Activated T-cell treated with anti-CD3 and anti-CD28 coated beads for 4 hours (primary cell): ENCODE measurements at regions not wholly inside any gene's neighbourhood (a gene's known extent, or its start where the extent isn't known, plus 50 kb on each side); places are given as distances from the start of the nearest gene placed in this dataset.
"Not testable (repeated sequence)": the region's sequence is repeated elsewhere in the genome, so short reads cannot be mapped to it uniquely, and the experiment has no call there.

Experiments
- DNase-seq: peaks from one replicate; pipeline ENCODE4 v3.0.0-alpha.2; 2020

DNA sequence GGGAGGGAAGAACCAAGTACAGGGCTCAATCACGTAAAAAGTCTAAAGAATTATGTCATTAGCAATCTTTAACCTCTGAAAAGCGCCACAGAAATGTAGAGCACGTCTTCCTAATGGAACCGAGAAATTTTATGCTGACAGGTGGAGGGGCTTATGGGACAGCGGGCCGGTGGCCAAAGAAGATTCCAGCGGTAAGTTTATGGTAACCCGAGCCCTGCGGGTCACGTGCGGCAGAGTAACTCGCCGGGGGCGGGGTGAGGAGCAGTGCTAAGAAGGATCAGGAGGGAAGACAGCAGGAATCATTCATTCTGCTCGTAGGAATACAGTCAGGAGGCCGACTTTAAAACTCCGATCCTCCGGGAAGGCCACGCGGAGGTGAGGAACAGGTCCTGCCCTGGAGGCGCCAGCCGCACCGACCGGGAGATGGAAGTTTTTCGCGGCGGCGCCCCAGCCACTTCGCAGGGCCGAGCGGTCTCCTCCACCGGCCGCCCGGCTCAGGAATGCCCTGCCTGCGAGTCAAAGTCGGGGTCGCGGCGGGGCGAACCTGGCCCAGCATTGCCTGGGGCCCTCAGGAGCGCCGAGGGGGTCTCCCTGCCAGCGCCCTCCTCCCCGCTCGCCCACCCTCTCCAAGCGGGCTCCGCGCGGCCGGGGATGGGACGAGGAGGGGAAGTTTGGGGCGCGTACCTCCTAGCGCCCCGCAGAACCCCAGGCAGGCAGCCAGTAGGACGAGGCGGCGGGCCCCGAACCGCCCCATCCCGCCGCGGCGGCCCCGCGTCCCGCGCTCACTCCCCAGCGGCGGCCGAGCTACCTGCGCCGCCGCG, 101.8 kb downstream of the ESM1 start:
- DNase-seq: no peak

DNA sequence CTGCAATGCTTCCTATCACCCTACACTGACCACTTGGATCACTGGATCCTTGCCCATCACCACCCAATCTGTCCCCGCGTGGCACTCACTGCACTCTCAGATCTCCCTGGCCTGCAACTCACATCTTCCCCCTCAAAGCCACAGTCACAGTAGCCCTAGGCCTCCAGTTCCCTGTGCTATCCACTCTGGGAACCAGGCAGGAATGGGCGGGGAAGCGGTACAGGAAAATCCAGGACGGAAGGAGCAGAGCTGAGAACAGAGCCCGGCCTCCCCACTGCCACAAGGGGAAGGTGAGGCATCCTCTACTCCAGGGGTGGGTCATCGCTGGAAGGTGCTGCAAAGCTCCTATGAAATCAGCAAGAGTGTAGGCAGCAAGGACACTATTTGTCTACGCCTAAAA, 102.6 kb downstream of the ESM1 start:
- DNase-seq: no peak

DNA sequence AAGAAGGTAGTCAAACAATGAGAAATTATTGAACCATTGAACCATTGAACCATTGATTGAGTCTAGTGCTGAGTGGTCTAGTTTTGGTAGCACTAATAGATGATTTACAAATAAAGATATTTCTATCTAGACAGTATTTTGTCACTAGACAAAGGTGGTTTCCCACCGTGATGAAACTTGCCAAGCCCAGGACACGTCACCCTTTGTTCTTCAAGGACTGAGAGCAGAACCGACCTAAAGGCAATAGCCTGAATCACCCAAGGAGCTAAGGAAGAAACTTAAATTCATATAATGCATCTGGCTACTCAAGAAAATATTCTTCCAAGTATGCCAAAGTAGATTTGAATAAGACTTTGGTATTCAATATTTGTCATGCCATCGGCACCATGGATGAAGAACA, 103.3 kb downstream of the ESM1 start:
- no peak for DNase-seq

DNA sequence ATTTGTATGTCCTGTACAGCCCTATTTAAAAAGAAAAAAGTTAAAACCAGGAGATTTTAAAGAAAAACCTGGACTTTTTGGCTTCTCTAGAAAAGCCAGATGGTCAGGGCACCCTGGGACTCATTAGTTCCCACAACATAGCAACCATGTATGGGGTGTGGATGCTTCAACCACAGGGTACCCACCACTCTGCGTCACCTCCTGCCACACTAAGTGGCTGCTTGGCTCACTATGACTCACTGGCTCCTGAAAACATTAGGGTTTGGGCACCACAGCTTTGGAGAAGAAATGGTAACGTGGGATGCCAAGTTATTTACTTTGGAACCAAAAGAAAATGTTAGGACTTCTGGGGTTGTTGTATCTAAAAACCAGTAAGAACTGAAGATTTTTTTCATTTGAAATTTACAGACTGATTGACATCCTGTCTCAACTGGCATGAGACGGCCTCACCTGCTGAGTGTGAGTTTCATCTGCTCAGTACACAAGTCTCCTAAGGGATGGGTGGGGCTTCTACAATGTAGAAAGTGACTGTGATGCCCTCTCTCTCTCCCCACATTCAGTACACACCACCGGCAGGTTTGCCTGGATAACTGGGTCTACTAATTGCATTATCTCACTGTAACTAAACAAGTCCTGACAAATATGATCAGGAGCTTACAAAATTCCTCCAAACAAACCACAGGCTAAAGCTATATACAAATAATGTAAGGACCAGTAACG, 103.9 kb downstream of the ESM1 start:
- DNase-seq: no peak

DNA sequence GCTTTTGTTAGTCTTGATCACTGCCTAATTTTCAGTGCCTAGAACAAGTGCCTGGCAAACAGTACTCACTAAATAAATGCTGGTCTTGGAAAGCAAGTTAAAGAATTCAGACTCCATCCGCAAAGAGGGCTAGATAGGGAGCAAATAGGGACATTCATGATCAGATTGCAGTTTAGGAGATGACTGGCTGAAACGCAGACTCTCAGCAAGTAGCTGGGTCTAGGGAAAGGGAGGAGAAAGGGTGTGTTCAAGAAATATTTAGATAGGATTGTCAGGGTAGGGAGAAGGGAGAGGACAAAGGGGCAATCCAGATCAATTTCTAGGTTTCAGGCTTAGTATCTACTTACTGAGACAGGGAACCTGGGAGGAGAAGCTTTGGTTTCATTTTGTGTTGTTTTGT, 108.4 kb downstream of the ESM1 start:
- DNase-seq: no peak

DNA sequence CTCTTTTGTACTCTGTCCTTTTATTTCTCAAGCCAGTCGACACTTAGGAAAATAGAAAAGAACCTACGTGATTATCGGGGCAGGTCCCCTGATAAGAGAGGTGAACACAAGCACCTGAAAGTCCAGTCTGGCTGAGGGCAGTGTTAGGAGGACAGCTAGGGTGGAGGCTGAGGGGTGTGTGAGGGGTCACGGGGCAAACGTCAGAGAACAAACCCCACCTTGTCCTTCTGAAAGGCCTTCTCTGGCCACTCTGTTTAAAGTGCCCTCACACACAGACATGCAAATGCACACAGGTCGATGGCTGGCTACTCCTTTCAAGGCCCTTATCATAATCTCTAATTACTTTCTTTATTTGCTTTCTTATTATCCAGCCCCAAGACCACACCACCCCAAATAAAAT, 108.8 kb downstream of the ESM1 start:
- no peak for DNase-seq

DNA sequence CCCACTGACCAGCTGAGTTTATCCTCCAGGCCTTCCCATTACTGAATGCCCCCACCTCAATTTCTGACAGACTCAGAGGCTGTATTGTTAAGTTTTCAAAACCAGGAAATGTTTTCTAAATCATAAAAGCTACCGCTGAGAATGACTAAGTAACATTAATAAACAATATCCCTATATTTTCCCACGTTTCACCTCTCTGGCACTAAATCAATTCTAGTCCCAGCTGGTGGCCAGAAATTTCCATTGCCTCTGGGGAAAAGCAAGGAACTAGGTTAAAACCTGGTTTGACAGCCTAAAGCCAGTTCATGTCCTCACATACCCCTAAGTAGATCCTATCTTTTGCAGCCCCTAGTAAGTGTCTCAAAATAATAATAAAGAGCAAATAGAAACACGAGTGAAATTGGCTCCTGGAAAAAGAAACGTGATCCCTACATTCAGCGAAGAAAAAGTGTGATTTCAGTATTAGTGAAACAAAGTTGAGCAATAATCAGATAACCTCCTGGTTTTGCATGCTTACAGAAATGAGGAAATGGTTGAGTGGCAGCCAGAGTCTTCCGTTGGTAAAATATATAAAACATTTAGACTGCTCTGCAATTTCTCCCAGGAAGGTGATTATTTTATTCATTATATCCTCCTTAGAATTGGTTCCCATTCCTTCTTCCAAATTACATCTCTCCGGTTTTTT, 110.9 kb downstream of the ESM1 start:
- DNase-seq: no peak

DNA sequence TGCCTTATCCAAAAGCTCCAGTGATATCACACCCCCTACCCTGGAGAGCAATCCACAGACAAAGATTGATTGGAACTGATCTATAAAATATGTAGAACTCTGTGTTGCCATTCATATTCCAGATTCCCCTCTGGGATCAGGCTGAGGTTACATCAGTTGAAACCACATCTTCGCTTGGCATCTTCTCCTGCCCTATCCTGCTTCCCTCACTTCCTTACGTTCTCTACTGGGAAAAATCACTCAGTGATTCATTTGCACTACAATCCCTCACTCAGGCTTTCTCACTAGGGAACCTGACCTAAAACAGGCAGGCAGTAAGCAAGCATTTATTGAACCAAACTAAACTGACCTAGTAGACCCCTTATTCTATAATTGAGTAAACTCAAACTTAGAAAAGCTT, 111.7 kb downstream of the ESM1 start:
- DNase-seq: no peak

DNA sequence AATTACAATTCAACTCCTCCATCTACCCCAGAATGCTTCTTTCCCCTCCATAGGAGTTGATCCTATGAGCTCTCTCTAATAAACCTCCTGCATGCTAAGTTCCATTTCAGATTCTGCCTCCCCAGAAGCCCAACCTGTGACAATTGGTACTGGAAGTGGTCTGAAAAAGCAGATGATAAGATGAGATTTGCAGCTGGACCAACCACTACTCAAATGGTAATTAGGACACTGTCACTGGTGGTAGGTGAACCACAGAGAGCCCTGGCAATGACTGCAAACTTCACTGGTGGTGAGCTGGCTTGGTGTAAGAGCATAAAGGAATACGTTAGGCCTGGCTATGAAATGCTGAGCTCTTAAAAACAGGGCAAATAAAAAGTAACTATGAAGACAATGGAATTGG, 112.6 kb downstream of the ESM1 start:
- no peak for DNase-seq

DNA sequence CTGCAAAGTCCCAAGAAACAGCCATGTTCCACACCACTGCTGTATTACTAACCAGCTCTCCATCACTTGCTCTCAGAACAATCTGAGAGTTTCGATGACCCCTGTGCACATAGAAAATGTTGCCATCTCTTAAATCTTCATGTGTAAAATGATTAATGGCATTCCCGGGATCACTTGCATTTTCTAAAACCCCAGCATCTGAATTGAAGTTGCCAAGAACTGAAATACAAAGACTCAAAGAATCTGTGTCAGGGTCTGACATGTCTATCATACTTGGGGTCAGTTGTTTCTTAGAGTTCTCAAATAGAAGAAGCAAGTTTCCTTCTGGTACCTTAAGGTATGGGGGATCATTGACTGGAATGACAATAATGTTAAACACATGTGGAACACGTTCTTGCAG, 115.1 kb downstream of the ESM1 start:
- no peak for DNase-seq

DNA sequence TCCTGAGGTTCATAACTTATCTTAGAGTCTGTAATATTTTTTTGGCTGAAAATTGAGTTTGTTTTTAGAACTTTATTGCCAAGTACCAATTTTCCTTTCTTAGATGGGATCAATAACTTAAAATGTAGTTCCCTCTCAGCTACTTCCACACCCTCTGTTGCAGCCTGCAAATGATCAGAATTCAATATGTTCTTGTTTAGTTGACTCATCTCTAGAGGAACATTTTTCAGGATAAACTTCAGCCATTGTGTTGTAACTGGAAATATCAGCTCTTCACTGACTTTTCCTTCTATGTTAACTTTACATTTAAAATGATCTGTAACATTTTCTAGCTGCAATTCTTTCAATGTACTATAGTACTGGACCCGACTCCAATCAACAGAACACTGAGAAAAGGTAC, 115.7 kb downstream of the ESM1 start:
- DNase-seq: no peak

DNA sequence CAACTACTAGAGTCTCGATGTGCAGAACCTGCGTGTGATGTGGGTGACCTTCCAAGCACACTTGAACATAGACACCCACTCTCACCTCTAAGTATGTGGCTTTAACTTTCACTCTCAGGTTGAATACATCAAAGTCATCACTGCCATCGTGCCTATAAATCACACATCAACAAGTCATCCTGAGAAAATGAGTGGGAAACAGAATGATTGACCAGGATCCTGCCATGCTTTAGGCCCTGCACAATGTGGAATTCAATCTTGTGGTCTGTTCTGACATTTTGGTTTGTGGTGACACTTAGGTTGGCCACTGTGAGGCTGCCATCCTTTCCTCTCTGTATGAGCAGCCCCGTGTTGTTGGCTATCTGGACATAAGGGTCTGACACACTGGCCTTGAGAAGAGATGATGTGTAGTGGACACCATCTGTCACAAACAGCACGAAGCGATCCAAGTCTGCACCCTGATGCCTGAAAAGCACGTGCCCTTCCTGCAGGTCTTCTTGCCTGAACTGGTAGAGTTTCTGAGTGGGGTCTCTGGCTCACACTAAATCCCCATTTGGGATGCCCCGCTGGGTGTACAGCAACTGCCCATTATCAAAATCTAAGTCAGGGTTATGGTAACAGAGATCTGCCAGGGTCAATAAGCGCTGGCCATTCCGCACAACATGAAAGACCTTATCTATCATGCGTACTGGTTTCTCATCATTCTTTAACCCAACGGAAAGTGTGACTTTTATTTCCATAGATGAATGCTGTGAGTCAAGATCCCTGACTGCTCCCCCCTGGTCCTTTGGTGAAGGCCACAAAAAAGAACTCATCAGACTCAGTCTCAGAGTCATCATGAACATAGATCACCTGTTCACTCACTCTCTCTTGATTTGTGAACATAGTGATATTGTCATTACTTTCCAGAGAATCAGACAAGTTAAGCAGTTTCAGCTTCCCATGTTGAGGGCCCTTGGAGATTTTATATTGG, 116.6 kb downstream of the ESM1 start:
- no peak for DNase-seq

DNA sequence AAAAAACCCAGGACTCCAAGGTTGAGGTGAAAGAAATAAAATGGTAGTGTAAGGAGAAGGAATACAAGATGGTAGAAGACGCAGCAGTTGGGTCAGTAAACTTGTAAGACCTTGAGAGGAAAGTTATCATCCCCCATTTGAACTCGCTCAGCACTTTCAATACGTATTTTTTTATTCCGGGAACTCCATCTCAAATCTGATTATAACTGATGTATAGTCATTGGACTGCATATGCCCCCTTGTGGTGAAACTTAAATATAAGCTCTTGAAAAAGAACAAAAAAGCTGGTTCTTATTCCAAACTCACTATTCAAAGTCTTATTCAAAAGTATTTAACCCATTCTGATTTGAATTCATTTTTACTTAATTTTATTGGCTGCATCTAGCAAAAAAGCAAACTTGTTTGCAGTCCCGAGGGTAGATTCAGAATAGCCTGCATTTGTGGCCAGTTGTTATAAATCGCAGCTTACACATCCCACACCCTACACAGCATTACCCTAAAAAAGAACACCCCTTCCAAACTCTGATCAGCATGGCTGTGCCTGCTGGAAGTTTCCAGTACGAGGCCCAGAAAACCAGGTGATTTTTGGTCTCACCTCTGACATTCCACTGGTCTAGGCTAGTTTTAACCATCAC, 118.0 kb downstream of the ESM1 start:
- no peak for DNase-seq

DNA sequence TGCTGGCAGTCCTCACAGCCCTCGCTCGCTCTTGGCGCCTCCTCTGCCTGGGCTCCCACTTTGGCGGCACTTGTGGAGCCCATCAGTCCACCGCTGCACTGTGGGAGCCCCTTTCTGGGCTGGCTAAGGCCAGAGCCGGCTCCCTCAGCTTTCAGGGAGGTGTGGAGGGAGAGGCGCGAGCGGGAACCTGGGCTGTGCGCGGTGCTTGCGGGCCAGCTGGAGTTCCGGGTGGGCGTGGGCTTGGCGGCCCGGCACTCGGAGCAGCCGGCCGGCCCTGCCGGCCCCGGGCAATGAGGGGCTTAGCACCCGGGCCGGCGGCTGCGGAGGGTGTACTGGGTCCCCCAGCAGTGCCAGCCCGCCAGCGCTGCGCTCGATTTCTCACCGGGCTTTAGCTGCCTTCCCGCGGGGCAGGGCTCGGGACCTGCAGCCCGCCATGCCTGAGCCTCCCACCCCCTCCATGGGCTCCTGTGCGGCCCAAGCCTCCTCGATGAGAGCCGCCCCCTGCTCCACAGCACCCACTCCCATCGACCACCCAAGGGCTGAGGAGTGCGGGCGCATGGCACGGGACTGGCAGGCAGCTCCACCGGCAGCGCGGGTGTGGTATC, 120.4 kb downstream of the ESM1 start:
- not testable (repeated sequence) for DNase-seq

DNA sequence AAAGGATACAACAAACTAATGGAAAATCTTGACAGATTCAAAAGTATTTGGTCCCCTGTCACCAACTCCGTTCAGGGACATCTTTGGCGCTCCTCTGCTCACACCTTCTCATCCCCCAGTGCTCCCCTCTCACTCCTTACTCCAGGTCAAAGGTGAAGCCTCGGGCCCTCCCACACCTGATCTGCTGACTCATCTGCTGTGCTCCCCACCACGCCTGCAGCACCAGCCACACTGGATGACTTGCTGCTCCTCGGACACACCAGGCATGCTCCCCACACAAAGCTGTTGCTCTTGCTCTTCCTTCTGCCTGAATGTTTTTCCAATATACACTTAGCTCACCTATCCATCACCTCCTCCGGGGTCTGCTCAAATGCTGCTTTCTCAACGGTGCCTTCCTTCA, 123.4 kb downstream of the ESM1 start:
- no peak for DNase-seq

DNA sequence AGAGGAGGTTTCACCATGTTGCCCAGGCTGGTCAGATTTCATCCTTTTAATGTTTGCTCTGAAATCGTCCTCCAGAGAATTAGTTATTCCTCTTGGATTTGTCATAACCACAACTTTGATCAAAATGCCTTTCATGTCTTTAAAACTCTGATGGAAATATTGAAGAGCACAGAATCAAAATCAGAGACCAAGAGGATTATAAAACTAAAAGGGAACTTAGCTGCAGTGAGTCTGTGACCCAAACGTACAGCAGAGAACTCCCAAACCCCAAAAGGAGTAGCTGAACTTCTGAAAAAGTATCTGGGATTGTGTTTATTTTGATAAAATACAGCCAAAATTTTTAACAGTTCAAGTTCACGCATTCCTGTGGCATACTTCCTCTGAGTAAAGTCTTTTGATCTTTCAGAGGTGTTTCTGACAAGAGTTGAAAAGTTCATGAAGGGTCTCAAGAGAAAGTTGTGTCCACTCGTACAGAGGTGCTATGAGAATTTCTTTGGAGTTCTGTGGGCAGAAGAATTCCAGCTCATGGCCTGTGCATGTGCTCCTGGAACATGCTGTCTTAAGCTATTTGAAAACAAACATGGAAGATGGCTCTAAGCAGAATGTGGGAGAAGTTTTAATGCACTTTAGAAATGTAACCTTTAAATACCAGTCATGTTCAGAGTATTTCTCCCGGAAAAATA, 124.0 kb downstream of the ESM1 start:
- no peak for DNase-seq

DNA sequence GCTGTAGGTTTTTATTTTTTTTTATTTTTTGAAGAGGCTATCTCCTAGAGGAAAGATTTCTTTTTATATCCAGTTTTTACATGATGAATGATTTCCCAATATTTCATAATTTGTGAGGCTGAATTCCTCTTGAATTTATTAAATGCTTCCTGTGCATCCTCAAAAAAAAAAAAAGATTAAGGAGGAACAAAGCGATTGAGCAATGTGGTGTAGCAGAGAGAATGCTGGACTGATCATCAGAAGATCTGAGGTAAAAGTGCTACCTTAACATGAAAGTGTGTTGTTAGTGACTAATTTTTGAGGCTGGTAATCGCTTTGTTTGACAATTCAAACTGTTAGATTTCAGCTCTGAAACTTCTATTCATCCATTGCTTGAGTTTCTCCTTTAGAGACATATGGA, 125.1 kb downstream of the ESM1 start:
- no peak for DNase-seq

DNA sequence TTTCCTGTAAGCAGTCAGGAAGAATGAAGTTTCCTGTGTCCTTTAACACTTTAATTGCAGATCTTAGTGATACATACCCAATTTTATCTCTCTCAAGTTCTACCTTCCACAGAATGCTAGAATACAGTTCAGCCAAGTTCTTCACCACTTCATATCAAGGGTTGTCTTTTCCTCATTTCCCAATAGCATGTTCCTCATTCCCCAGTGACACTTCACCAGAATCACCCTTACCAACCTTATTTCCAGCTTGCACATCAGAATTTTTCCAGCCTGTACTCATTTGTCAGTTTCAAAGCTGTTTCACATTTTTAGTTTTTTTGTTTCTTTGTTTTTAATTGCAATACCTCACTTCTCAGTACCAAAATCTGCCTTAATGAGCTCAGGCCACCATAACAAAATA, 126.1 kb downstream of the ESM1 start:
- no peak for DNase-seq

DNA sequence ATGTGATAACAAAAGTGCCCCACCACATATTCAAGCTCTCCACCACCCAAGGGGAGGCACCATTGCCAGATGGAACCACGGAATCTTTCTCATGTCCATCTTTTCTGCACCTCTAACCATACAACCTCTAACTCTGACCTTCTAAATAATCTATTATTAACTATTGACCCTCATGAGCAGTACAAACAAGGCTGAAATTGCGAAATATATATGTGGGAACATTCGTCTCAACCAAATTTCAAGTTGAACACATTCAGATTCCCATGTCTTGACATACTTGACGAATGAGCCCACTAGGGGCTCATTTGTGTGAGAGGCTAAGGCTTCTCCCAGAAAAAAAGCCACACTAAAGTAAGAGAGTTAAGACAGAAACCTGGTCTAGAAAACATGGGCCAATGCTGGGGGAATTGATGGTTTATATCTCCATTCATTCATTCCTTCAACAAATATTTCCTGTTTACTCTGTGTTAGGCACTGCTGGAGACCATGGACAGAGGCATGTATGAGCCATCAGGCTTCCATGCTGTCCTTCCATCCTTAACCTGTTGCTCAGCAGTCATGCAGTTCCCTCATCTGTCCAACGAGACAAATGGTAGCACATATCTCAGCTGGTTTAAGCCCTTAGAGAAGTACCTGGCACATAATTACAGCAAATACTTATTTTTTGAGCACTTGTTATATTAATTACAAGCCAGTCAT, 130.4 kb downstream of the ESM1 start:
- DNase-seq: no peak

DNA sequence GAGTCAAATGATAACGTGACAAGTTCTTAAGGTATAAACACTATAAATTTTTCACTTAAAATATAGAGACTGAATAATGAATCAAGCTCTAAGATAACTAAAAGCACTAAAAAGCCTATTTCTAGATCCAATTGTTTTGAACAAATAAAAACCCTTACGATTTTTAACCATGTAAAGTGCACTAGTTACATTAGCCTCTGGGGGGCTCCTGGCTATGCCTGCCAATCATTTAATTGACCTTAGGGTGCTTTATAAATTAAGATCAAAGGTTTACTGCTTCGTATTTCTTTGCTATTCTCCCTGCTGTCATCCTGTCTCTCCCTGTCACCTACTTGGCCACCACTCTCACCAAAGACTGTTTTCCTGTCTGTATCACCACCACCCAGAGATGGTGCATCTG, 133.4 kb downstream of the ESM1 start:
- no peak for DNase-seq

DNA sequence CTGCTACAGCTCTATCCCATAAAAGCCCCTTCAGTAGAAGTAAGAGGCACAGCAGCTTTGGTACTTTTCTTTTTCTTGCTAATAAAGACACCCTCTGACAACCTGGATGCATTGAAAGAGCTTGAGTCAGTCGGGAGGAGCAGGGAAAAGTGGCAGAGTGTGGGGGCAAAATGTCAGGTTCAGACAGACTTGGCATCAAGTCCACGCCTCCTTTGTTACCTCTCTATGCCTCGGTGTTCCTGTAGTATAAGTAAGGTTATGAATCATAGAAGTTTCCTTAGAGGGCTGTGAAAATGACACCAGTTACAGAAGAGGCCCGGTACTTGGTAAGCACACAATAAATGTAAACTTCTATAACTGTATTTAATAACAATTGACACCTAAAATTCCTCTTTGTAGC, 133.9 kb downstream of the ESM1 start:
- no peak for DNase-seq
